Activated naive CD4-positive, alpha-beta T cell treated with anti-CD3 and anti-CD28 coated beads, Interleukin-2, amount 50 U/mL, for 72 hours (primary cell): ENCODE measurements at regions not wholly inside any gene's neighbourhood (a gene's known extent, or its start where the extent isn't known, plus 50 kb on each side); places are given as distances from the start of the nearest gene placed in this dataset.

ENCODE experiments used
- ATAC-seq, 2 donors: fragments of 150-1000 bp; cut with Tn5 transposase; 2 replicates each; pipeline ENCODE4 v1.10.0; 2021; ENCODE audit warnings: mild to moderate bottlenecking in 2 of 2, moderate library complexity in 2 of 2
- DNase-seq, 2 donors: peaks; one replicate each; pipeline ENCODE4 v3.0.0; 2021 to 2022; ENCODE audit warnings: low spot score in 2 of 2
- H3K27ac Mint-ChIP-seq, 2 donors: one replicate each; pipeline ENCODE4 v1.8.0; 2022; ENCODE audit warnings: mild to moderate bottlenecking in 2 of 2, mixed read lengths in 2 of 2
- H3K36me3 Mint-ChIP-seq, 2 donors: one replicate each; pipeline ENCODE4 v1.8.0; 2022; ENCODE audit warnings: mixed read lengths in 2 of 2
- H3K9me3 Mint-ChIP-seq, 2 donors: one replicate each; pipeline ENCODE4 v1.8.0; 2022; ENCODE audit warnings: mixed read lengths in 2 of 2

- Mint-ChIP-seq H3K27ac (no peak overlapping the region), H3K36me3 (no peaks in the 10 kb centered on the region), H3K9me3 (peaks cover 19 to 30% of the 10 kb centered on the region in 2 donors)
- no peak for ATAC-seq
- no peak for DNase-seq
These were observed 414.0 kb upstream of the ZNF717 start for GRCh38 chr3:76199382-76199781.

GRCh38 chr3:76203578-76203977 is 418.2 kb upstream of the ZNF717 start:
- DNase-seq (no peak), ATAC-seq (no peak)
- H3K36me3 Mint-ChIP-seq = no peaks in the 10 kb centered on the region
- H3K27ac Mint-ChIP-seq = no peak overlapping the region
- peaks cover 19 to 27% of the 10 kb centered on the region in 2 donors for H3K9me3 Mint-ChIP-seq

- ATAC-seq (no peak), DNase-seq (no peak)
- Mint-ChIP-seq H3K9me3 (peaks cover 25 to 27% of the 10 kb centered on the region in 2 donors), H3K27ac (no peak overlapping the region), H3K36me3 (no peaks in the 10 kb centered on the region)
These were observed 421.0 kb upstream of the ZNF717 start for GRCh38 chr3:76206346-76206745.

- Mint-ChIP-seq H3K27ac (no peak overlapping the region), H3K36me3 (peaks cover 9 to 21% of the 10 kb centered on the region in 2 donors), H3K9me3 (peaks cover 33 to 34% of the 10 kb centered on the region in 2 donors)
- DNase-seq (no peak), ATAC-seq (no peak)
These were observed 427.3 kb upstream of the ZNF717 start for GRCh38 chr3:76212679-76213078.

GRCh38 chr3:76222201-76222600 is 436.9 kb upstream of the ZNF717 start:
- peaks cover 0 to 3% of the 10 kb centered on the region in 2 donors for H3K36me3 Mint-ChIP-seq
- peaks cover 6 to 9% of the 10 kb centered on the region in 2 donors for H3K9me3 Mint-ChIP-seq
- ATAC-seq (no peak), DNase-seq (no peak)
- no peak overlapping the region for H3K27ac Mint-ChIP-seq

- ATAC-seq (no peak), DNase-seq (no peak)
- H3K36me3 Mint-ChIP-seq = no peaks in the 10 kb centered on the region
- no peak overlapping the region for H3K27ac Mint-ChIP-seq
- H3K9me3 Mint-ChIP-seq = peaks cover 26 to 30% of the 10 kb centered on the region in 2 donors
These were observed 445.9 kb upstream of the ZNF717 start for GRCh38 chr3:76231258-76231657.

GRCh38 chr3:76242886-76243753 is 457.8 kb upstream of the ZNF717 start:
- ATAC-seq (no peak), DNase-seq (no peak)
- Mint-ChIP-seq H3K9me3 (peaks cover 11 to 18% of the 10 kb centered on the region in 2 donors), H3K27ac (no peak overlapping the region), H3K36me3 (no peaks in the 10 kb centered on the region)

GRCh38 chr3:76245073-76245472 is 459.7 kb upstream of the ZNF717 start:
- ATAC-seq (no peak), DNase-seq (no peak)
- H3K9me3 Mint-ChIP-seq = peaks cover 11 to 15% of the 10 kb centered on the region in 2 donors
- H3K27ac Mint-ChIP-seq = no peak overlapping the region
- H3K36me3 Mint-ChIP-seq = no peaks in the 10 kb centered on the region

- peaks cover 11 to 15% of the 10 kb centered on the region in 2 donors for H3K9me3 Mint-ChIP-seq
- no peaks in the 10 kb centered on the region for H3K36me3 Mint-ChIP-seq
- DNase-seq = no peak
- H3K27ac Mint-ChIP-seq = no peak overlapping the region
- no peak for ATAC-seq
These were observed 460.3 kb upstream of the ZNF717 start for GRCh38 chr3:76245622-76246021.

GRCh38 chr3:76264496-76264895 is 479.1 kb upstream of the ZNF717 start:
- DNase-seq = no peak
- H3K27ac Mint-ChIP-seq = no peak overlapping the region
- H3K36me3 Mint-ChIP-seq = no peaks in the 10 kb centered on the region
- ATAC-seq = no peak
- peaks cover 8 to 11% of the 10 kb centered on the region in 2 donors for H3K9me3 Mint-ChIP-seq

GRCh38 chr3:76264911-76265310 is 479.6 kb upstream of the ZNF717 start:
- no peak for ATAC-seq
- Mint-ChIP-seq H3K9me3 (peaks cover 7 to 8% of the 10 kb centered on the region in 2 donors), H3K27ac (no peak overlapping the region), H3K36me3 (no peaks in the 10 kb centered on the region)
- DNase-seq = no peak

GRCh38 chr3:76266511-76266910 is 481.2 kb upstream of the ZNF717 start:
- no peak for DNase-seq
- Mint-ChIP-seq H3K27ac (no peak overlapping the region), H3K36me3 (no peaks in the 10 kb centered on the region), H3K9me3 (peaks cover 7 to 14% of the 10 kb centered on the region in 2 donors)
- ATAC-seq = no peak

GRCh38 chr3:76267851-76268380 is 482.6 kb upstream of the ZNF717 start:
- no peak overlapping the region for H3K27ac Mint-ChIP-seq

GRCh38 chr3:76293856-76294255 is 508.5 kb upstream of the ZNF717 start:
- peaks cover 25 to 42% of the 10 kb centered on the region in 2 donors for H3K9me3 Mint-ChIP-seq
- DNase-seq (no peak), ATAC-seq (no peak)
- H3K27ac Mint-ChIP-seq = no peak overlapping the region
- no peaks in the 10 kb centered on the region for H3K36me3 Mint-ChIP-seq

More at GRCh38 chr3:76267851-76268380, 482.6 kb upstream of the ZNF717 start:
- no peaks in the 10 kb centered on the region for H3K36me3 Mint-ChIP-seq
- DNase-seq = no peak
- ATAC-seq = no peak
- H3K9me3 Mint-ChIP-seq = peaks cover 5 to 16% of the 10 kb centered on the region in 2 donors

- Mint-ChIP-seq H3K36me3 (no peaks in the 10 kb centered on the region), H3K9me3 (peaks cover 24 to 30% of the 10 kb centered on the region in 2 donors), H3K27ac (no peak overlapping the region)
- no peak for ATAC-seq
- DNase-seq = no peak
These were observed 515.4 kb upstream of the ZNF717 start for GRCh38 chr3:76300746-76301145.

GRCh38 chr3:76307556-76307955 is 522.2 kb upstream of the ZNF717 start:
- ATAC-seq (no peak), DNase-seq (no peak)
- Mint-ChIP-seq H3K9me3 (peaks cover 13 to 25% of the 10 kb centered on the region in 2 donors), H3K27ac (no peak overlapping the region), H3K36me3 (peaks cover 0 to 5% of the 10 kb centered on the region in 2 donors)

GRCh38 chr3:76308541-76308940 is 523.2 kb upstream of the ZNF717 start:
- H3K36me3 Mint-ChIP-seq = peaks cover 0 to 5% of the 10 kb centered on the region in 2 donors
- DNase-seq (no peak), ATAC-seq (no peak)
- no peak overlapping the region for H3K27ac Mint-ChIP-seq
- peaks cover 13 to 25% of the 10 kb centered on the region in 2 donors for H3K9me3 Mint-ChIP-seq

- ATAC-seq (no peak), DNase-seq (no peak)
- H3K36me3 Mint-ChIP-seq = peaks cover 0 to 5% of the 10 kb centered on the region in 2 donors
- peaks cover 13 to 20% of the 10 kb centered on the region in 2 donors for H3K9me3 Mint-ChIP-seq
- H3K27ac Mint-ChIP-seq = no peak overlapping the region
These were observed 524.7 kb upstream of the ZNF717 start for GRCh38 chr3:76310089-76310488.
